Large intestine (tissue), 3 donors: ENCODE measurements at regions not wholly inside any gene's neighbourhood (a gene's known extent, or its start where the extent isn't known, plus 50 kb on each side); places are given as distances from the start of the nearest gene placed in this dataset.
"Not testable (repeated sequence)": the region's sequence is repeated elsewhere in the genome, so short reads cannot be mapped to it uniquely, and the experiment has no call there.

Experiments
- DNase-seq, 2 donors: peaks; one replicate each; pipeline versions ENCODE4 v3.0.0 to v3.0.0-alpha.2; 2013
- H3K27ac ChIP-seq: one replicate; pipeline ENCODE4 v1.5.1; 2013; ENCODE audit warnings: low read length
- H3K27me3 ChIP-seq: 2 replicates; pipeline ENCODE4 v1.6.1; 2013; ENCODE audit warnings: low read length; ENCODE audit not compliant: control insufficient read depth, insufficient read depth
- H3K36me3 ChIP-seq: 2 replicates; pipeline ENCODE4 v1.6.1; 2013; ENCODE audit warnings: low read length; ENCODE audit not compliant: control insufficient read depth, insufficient read depth
- H3K4me1 ChIP-seq: one replicate; pipeline ENCODE4 v1.6.1; 2013; ENCODE audit warnings: low read length; ENCODE audit not compliant: control insufficient read depth, insufficient read depth
- H3K4me3 ChIP-seq: one replicate; pipeline ENCODE4 v1.5.1; 2013; ENCODE audit warnings: low read length
- H3K9me3 ChIP-seq: one replicate; pipeline ENCODE4 v1.6.1; 2013; ENCODE audit warnings: mild to moderate bottlenecking, low read depth, low read length, moderate library complexity; ENCODE audit not compliant: control insufficient read depth
- WGBS: methylation state at CpG from one replicate; pipeline ENCODE4 v1.1.5; 2013; ENCODE audit warnings: low lambda C conversion rate; ENCODE audit not compliant: insufficient coverage; 5-methylcytosine and 5-hydroxymethylcytosine counted together

DNA sequence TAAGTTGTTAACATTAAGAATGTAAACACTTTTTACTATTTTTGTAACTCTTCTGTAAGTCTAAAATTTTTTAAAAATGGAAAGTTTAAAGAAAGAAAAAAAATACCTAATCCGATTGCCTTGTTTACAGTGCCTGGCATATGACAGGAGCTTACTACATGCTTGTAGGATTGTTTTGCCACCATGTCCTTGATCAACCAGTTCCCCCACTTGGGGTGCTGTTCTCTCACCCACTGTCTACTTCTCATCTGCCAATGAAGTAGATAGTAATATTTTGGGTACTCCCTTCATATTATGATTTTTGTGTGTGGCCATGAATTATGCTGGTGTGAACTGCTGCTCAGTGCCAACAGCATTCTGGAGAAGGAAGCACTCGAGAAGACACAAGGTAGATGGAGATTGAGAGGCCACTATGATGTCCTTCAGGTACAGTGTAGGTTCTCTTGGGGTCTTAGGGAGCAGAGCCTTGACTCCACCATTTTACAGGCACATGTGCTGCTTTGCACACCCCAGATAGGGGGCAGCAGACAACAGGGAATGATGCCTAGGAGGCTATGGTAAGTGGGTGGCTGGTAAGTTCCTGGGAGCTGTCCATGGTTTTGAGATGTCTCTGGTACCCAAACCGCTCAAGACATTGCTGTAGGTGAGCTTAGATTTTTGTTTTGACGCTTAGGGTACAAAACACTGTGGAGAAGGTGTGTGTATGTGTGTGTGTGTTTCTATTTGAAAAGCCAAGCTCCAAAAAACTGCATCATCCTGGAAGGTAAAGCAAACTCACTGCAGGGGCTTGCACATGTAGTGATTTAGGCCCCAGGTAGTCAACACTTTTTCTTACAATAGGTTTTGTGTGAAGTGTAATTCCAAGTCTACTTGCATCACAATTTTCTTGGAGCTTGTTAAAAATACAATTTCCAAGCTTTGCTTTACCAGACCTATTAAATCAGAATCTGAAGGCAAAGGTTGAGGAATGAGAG, 494.5 kb upstream of the LARGE1 start:
- DNase-seq = peak; percentile 67 to 76
- no CpG with 5 or more reads among the region's 4 CpGs for WGBS
- H3K9me3 ChIP-seq = no peaks in the 10 kb centered on the region
- H3K4me3 ChIP-seq = no peak overlapping the region
- no peak overlapping the region for H3K27ac ChIP-seq
- no peaks in the 10 kb centered on the region for H3K27me3 ChIP-seq
- no peaks in the 10 kb centered on the region for H3K36me3 ChIP-seq
- no peaks in the 10 kb centered on the region for H3K4me1 ChIP-seq

DNA sequence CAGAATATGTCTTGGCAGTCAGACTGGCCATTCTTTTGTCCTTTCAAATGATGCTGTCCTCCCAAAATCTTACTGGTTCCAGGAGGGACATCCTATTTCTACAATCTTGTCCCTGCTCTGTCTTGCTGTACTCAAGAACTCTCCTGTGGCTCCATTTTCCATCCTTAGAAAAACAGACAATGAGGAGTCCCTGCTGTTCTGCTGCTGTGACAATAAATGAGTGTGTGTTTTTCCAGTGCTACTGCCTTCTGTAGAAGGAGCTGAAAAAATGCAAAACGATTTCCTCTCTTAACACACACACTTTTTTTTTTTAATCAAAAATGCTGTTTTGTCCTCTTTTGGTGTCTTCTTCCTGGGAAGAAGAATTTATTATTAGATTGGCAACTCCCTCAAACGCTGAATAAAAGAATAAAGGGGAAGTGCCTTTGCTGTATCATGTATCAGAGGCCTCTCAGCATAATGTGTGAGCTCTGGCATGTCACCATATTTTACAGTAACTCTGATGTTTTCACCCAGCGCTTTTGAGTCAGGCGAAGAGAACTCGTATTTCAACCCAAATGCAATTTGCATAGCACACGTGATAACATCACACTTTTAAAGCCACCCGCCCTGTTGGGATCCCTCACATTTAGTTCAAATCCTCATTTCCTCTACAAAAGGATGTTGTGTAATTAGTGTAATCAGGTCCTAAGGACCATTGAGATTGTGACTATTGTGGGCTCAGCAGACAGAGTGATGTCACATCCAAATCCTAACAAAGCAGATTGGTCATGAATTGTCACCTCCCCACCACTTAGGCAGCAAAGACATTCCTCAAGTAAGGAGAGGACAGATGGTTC, 496.0 kb upstream of the LARGE1 start:
- WGBS = 82% methylated on average over 1 of the region's 7 CpGs

DNA sequence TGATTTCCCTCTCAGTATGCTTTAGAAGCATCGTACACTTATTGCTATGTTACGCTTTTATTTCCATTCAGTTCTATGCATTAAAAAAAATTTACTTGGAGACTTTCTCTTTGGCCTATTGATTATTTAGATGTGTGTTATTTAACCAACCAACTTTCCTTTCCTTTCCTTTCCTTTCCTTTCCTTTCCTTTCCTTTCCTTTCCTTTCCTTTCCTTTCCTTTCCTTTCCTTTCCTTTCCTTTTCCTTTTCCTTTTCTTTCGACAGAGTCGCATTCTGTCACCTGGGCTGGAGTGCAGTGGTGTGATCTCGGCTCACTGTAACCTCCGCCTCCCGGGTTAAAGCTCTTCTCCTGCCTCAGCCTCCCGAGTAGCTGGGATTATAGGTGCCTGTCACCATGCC, 502.7 kb upstream of the LARGE1 start:
- DNase-seq, H3K4me3 ChIP-seq, H3K9me3 ChIP-seq, H3K27ac ChIP-seq, H3K4me1 ChIP-seq, H3K36me3 ChIP-seq, H3K27me3 ChIP-seq: not testable (repeated sequence)
- WGBS = 94% methylated on average over 3 of the region's 8 CpGs

More for the DNA sequence above, 496.0 kb upstream of the LARGE1 start:
- no peak for DNase-seq
- Histone ChIP-seq H3K27me3 (no peaks in the 10 kb centered on the region), H3K4me3 (no peak overlapping the region), H3K27ac (no peak overlapping the region), H3K9me3 (no peaks in the 10 kb centered on the region), H3K36me3 (no peaks in the 10 kb centered on the region), H3K4me1 (no peaks in the 10 kb centered on the region)

DNA sequence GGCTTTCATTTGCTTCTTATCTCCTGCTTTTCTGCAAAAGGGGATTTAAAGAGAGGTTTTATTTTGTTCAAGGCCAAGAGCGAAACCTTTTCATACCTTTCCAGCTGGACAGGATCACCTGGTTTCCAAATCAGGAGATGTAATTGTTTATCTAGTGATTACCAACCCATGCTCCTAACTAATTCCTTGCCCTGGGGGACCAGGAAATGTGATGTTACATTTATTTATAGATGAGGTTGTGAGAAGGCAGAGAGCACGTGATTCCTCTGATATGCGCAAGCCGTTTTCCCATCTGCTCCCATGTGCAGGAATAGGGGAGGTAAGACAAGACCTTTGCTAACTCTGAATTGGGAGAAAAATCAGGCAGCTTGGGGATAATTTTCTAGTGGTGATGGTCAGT, 507.2 kb upstream of the LARGE1 start:
- Histone ChIP-seq H3K4me1 (no peaks in the 10 kb centered on the region), H3K27ac (no peak overlapping the region), H3K9me3 (no peaks in the 10 kb centered on the region), H3K27me3 (no peaks in the 10 kb centered on the region), H3K36me3 (no peaks in the 10 kb centered on the region), H3K4me3 (no peak overlapping the region)
- no peak for DNase-seq
- no CpG with 5 or more reads among the region's 4 CpGs for WGBS

DNA sequence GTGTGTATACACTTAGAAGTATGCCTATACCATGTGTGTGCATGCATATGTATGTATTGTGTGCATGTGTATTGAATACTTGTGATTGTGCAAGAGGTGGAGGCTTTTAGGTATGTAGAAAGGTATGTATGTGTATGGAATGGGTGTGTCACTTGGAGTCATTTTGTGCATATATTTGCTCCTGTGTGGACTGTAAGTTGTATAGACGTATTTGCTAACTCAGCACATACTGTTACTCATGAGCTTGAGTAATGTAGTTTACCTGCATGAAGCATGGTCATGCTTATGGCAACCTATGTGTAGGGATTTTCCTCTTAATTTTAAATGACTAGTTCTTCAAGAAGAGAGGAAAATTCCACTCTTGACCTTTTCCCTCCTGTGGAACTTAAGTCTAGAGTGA, 507.6 kb upstream of the LARGE1 start:
- no peaks in the 10 kb centered on the region for H3K36me3 ChIP-seq
- H3K4me1 ChIP-seq = no peaks in the 10 kb centered on the region
- H3K27me3 ChIP-seq = no peaks in the 10 kb centered on the region
- 100% methylated on average over 1 of the region's 1 CpG for WGBS
- H3K27ac ChIP-seq = no peak overlapping the region
- no peak overlapping the region for H3K4me3 ChIP-seq
- no peak for DNase-seq
- no peaks in the 10 kb centered on the region for H3K9me3 ChIP-seq

DNA sequence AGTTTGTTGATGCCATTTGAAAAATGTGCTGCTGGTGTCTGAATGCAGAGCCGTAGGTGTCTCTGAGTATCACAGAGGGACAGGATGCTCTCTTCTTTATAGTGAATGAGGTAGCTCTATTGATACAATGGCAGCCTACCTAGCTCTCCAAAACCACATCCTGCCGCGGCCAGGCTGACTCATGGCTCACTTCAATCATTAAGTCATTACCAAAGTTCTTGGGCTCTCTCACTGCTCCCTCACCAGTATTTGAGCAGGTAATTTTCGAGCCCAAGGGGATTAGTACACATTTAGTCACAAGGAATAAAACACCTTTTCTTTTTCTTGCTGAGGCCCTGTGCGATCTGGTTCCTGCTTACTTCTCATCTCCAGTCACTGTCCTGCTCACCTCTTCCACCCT, 509.0 kb upstream of the LARGE1 start:
- WGBS = no CpG with 5 or more reads among the region's 5 CpGs
- Histone ChIP-seq H3K9me3 (no peaks in the 10 kb centered on the region), H3K36me3 (no peaks in the 10 kb centered on the region), H3K27me3 (no peaks in the 10 kb centered on the region), H3K4me3 (no peak overlapping the region), H3K4me1 (no peaks in the 10 kb centered on the region), H3K27ac (no peak overlapping the region)
- DNase-seq = no peak

DNA sequence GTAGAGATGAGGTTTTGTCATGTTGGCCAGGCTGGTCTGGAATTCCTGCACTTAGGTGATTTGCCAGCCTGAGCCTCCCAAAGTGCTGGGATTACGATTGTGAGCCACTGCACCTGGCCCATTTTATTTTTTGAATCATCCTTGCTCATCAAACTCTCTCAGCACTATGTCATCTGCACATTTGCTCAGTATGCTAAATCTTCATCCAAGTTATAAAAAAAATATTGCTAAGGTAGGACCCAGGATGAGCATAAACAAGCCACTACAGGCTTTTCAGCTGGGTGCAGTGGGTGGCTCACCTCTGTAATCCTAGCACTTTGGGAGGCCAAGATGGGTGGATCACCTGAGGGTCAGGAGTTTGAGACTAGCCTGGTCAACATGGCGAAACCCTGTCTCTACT, 510.1 kb upstream of the LARGE1 start:
- no peak overlapping the region for H3K4me3 ChIP-seq
- no peaks in the 10 kb centered on the region for H3K4me1 ChIP-seq
- no peak overlapping the region for H3K27ac ChIP-seq
- WGBS = 100% methylated on average over 1 of the region's 2 CpGs
- no peaks in the 10 kb centered on the region for H3K27me3 ChIP-seq
- no peak for DNase-seq
- H3K36me3 ChIP-seq = no peaks in the 10 kb centered on the region
- H3K9me3 ChIP-seq = no peaks in the 10 kb centered on the region

DNA sequence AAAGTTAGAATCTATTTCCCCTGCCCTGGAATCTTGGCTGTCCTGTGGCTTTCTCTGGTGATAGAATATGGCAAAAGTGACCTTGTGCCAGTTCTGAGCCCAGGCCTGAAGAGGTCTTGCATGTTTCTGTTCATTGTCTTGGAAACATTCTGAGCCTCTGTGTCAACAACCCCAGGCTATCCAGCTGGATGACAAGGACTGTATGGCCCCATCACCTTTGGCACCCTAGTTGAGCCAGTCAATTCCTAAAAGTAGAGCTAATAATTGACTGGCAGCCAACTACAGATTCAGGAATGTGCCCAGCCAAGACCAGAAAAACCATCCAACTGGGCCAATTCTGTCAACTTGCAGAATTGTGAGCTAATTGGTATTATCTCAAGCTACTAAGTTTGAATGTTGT, 514.1 kb upstream of the LARGE1 start:
- Histone ChIP-seq H3K36me3 (no peaks in the 10 kb centered on the region), H3K4me3 (no peak overlapping the region), H3K27ac (no peak overlapping the region), H3K4me1 (no peaks in the 10 kb centered on the region), H3K9me3 (no peaks in the 10 kb centered on the region), H3K27me3 (no peaks in the 10 kb centered on the region)
- no peak for DNase-seq

DNA sequence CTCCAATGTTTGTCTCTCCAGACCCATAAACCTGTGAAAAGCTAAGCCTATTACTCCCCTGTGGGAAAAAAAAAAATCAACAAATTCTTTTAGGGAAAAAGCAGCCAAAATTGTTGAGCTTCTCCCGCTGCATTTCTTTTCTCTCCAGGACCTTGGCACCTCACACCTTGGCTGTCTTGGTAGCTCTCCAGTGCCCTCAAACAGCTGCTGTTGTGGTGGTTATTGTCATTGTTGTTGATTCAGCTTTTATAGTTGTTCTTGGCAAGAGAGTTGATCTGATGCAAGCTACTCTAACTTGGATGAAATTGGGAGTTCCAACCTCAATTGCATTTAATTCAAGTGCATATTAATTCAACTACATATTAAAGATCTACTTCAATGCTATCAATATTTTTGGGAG, 516.9 kb upstream of the LARGE1 start:
- Histone ChIP-seq H3K4me3 (no peak overlapping the region), H3K27me3 (no peaks in the 10 kb centered on the region), H3K4me1 (no peaks in the 10 kb centered on the region), H3K9me3 (no peaks in the 10 kb centered on the region), H3K27ac (no peak overlapping the region), H3K36me3 (no peaks in the 10 kb centered on the region)
- WGBS = 100% methylated on average over 1 of the region's 1 CpG
- DNase-seq = no peak

DNA sequence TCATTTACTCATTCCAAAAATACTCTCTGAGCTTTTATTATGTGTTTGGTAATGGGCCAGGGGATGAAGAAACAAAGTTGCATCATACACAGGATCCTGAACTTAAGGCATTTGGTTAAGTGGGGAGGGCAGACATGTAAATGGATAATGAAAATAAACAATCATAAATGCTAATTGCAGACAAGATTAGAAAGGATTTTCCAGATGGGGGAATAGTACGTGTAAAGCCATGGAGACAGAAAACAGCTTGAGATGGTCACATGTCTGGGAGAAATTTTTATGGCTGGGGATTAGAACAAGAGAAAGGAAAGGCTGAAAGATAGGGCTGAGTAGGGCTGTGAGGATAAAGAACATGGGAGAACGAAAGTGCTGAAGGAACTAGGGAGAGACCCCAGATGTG, 534.3 kb upstream of the LARGE1 start:
- no peaks in the 10 kb centered on the region for H3K27me3 ChIP-seq
- no peaks in the 10 kb centered on the region for H3K9me3 ChIP-seq
- H3K4me3 ChIP-seq = no peak overlapping the region
- peak; percentile 7 to 8 for DNase-seq
- H3K36me3 ChIP-seq = no peaks in the 10 kb centered on the region
- no peak overlapping the region for H3K27ac ChIP-seq
- 8% methylated on average over 1 of the region's 2 CpGs for WGBS
- no peaks in the 10 kb centered on the region for H3K4me1 ChIP-seq
